Tibial nerve (tissue), 3 donors: ENCODE measurements at regions not wholly inside any gene's neighbourhood (a gene's known extent, or its start where the extent isn't known, plus 50 kb on each side); places are given as distances from the start of the nearest gene placed in this dataset.

Experiments used
- EP300 ChIP-seq, 2 donors: sonication (generic); formaldehyde crosslinking; IDR thresholded peaks; one replicate each; pipeline ENCODE4 v1.6.1; 2017; ENCODE audit warnings: antibody characterized with exemption in 2 of 2, mild to moderate bottlenecking in 1 of 2
- POLR2A ChIP-seq, 2 donors: fragments of 450-650 bp; IDR thresholded peaks; one replicate each; pipeline ENCODE4 v1.6.1; 2017; ENCODE audit warnings: antibody characterized with exemption in 2 of 2, mild to moderate bottlenecking in 2 of 2, moderate library complexity in 2 of 2

- TF ChIP-seq POLR2A (IDR thresholded peaks at IDR 0.05) (no peak), EP300 (IDR thresholded peaks at IDR 0.05) (no peak)
These were observed 195.7 kb upstream of the TUT7 start for GRCh38 chr9:86549920-86550319.
